ENCODE measurements at regions not wholly inside any gene's neighbourhood (a gene's known extent, or its start where the extent isn't known, plus 50 kb on each side); places are given as distances from the start of the nearest gene placed in this dataset.

DNA sequence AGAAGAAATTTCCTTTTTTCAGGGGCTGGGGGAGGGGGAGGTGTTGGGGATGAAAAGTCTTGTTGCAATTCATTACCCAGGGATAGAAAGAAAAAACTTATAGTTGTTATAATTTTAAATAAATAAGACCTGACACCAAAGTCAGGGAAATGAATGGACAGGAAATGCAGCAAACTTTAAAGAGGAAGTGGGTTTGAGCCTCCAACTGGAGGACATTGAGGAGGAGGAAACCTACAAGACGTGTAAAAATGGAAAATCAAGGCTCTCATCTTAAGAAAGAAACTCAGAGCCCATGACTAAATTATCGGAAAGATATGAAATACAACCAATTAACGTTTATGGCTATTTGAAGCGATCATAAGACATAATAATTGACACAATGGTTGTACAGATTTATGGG lies 54.4 kb downstream of the NIBAN1 start:
- no peak for DNase-seq

DNA sequence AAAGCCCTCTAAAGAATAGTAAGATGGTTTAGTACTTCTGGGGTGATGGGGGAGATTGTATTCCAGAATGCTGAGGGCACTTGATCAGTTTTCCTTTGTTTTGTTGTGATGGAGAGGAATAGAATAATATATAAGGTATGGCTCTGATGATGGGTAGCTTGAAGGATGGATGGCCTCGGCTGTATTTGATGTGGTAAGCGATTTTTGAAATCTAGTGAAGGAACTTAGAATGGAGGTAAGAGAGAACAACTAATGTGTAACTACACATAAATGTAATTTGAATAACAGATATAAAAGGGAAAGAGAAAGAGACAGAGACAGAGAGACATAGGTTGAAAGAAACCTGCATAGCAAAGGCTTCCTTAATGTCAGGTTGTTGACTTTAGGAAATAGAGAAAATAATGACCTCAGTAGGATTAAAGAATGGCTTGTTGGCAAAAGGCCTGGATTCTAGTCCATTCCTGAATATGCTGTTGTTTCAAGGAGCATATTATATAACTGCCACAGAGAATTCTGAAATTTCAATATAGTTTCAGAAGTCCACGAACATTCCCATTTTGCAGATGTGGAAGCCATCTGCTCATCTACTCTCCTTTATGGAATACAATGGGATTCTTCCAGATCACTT lies 58.7 kb downstream of the NIBAN1 start:
- DNase-seq: no peak

DNA sequence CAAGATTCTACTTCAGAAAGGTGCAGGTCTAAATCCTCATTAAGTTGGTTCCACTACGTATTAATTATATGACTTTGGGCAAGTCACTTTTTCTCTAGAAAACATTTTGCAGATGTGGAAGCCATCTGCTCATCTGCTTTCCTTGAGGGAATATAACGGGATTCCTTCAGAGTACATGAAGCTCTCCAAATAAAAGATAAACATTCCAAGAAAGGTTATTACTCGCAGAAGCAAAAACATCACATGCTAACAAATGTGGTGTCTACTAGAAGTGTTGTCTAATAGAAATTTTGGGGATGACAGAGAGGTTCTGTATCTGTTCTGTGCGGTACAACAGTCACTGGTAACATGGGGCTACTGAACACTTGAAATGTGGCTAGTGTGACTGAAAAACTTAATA lies 60.2 kb downstream of the NIBAN1 start:
- no peak for DNase-seq

DNA sequence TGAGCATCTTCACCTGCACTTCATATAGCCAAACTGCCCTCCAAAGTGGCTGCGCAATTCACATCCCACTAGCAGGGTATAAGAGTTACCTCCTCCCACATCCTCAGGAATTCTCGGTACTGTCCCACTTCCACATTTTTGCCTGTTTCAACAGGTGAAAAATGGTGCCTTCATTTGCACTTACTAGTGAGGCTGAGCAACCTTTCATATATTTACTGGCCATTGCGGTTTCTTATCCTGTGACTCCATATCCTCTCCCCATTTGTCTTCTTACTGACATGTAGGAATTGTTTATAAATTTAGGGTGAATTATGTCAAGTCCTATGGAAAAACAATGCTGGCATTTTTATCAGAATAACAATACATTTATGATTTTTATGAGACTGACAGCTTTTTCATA lies 61.9 kb downstream of the NIBAN1 start:
- DNase-seq: no peak

DNA sequence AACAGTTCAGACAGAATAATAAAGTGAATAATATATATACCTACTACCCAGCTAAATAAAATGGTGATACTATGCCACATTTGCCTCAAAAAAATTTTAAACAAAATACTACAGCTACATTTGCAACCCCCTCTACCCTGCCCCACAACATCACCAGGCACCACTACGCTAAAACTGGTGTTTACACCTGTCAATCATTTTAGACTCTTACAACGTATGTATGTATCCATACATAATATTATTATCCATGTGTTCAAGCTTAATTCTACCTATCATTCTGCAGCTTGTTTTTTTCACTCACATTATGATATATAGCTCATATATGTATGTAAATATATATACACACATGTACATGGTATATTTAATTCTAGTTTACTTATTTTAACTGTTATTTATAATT lies 62.5 kb downstream of the NIBAN1 start:
- DNase-seq: no peak

DNA sequence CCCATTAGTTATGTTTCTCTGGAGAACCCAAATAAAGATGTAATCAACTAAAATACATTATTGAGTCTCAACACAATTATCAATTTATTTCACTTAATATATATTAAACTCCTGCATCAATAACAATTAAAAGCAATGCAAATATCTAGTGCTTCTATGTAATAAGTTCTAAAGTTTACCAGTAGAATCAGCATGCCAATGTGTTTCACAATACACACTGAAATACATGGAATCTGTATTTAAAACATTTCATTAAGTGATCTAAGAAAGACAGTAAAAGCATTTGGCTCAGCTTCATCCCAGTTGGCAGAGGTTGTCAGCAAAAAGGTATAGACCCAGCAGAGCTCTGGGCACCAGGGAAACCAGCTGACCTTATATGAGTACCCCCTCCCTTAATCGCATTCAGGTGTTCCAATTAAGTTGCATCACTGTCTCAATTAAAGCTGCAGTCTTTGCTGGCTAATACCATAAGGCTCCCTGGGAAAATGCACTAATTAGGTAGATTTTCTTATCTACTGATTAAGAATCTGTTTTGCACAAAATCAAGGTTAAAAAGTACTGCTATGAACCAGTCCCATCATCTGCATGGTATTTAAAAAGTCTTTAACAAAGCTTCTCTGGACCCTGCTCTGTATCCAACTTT lies 63.1 kb downstream of the NIBAN1 start:
- DNase-seq: no peak

DNA sequence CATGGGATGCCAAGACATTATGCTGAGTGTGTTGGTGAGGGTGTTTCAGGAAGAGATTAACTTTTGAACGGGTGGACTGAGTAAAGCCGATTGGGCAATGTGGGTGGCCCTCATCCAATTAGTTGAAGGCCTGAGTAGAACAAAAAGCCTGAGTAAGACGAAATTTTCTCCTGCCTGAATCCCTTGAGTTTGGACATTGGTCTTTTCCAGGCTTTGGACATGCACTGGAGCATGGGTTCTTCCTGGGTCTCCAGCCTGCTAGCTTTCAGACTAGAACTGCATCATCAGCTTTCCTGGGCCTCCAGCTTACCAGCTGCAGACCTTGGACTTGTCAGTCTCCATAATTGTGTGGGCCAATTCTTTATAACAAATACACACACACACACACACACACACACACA lies 63.6 kb downstream of the NIBAN1 start:
- DNase-seq: no peak

DNA sequence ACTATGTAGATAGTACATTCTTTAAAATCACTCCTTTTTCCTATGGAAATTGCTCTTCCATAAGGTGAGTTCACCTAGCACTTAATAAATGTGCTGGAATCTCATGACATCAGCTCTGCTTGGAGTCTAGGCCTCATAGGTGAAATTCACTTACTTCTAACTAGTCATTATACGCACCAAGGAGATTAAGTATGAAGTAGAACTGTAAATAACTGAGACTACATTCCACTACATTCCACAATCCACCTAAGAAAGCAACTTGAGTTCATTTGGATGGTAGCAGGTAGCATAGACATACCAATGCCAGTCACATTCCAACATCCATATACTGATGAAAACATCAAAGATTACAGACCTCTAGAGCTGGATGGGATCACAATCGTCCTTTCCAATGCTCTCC lies 64.3 kb downstream of the NIBAN1 start:
- no peak for DNase-seq

DNA sequence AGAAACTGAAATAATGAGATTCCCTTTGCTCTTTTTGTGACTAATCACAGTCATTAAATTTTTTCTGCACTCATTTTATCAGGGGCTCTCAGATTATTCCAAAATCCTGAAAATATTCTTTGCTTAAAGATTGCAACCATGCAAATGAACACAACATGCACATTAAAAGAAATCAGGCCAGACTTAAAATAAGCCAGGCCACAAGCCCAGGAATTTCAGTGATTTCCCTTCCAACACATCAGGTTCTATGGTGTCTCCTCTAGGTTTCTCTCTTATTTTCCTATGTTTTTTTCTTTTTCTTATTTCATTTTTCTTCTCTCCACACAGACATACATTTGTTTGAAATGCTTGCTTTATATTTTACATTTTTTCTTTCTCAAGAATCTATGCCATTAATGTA lies 65.3 kb downstream of the NIBAN1 start:
- DNase-seq: no peak

DNA sequence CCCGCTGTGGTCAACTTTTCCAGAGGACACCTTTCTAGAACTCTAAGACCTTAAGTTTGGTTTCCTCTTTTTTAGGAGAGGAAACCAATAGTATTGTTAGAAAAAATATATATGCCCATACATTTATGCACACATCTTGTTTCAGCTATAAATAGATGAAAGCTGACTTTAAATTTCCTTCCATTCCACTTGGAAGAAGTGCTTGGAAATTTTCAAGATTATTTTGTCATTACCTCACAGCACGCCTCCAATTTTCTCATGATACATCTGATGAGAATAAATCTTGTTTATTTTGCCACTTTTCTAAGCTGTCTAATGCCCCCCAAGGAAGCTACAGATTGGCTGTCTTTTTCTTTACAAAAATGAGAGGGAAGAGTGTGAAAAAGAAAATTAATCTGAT lies 65.8 kb downstream of the NIBAN1 start:
- DNase-seq: no peak

DNA sequence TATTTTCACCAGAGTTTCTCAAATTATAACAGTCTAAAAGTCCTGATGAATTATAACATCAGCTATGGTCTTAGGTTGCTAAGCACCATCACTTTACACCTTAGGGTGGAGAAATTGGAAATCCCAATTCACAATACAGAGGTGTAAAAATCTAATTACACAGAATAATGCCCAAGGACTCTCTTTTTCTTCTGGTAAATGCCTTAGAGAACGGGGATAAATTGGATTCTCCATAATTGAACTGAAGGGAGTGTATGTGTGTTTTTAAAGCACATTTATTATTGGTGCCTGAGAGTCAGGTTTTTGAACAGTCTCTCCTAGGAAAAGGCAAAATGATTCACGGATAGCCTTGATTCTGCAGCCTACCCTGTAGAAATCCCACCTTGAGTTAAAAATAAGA lies 66.8 kb downstream of the NIBAN1 start:
- DNase-seq: no peak

DNA sequence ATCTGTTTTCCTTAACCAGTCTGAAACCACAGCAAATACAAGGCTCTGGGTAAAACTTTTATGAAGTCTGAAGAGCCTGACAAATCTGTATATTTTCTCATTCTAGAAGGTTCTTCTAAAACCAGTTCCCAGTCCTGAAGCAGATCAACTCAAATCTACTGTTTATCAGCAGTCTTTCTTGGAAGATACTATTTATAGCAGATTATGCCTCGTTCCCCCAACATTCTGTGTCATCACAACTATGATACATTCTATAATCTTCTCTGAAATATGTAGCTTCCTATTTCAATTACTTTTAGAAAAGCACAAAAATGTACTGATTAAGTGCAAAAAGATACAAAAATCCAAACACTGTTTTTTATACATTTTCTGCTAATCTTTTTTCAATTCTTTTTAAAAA lies 67.5 kb downstream of the NIBAN1 start:
- no peak for DNase-seq

DNA sequence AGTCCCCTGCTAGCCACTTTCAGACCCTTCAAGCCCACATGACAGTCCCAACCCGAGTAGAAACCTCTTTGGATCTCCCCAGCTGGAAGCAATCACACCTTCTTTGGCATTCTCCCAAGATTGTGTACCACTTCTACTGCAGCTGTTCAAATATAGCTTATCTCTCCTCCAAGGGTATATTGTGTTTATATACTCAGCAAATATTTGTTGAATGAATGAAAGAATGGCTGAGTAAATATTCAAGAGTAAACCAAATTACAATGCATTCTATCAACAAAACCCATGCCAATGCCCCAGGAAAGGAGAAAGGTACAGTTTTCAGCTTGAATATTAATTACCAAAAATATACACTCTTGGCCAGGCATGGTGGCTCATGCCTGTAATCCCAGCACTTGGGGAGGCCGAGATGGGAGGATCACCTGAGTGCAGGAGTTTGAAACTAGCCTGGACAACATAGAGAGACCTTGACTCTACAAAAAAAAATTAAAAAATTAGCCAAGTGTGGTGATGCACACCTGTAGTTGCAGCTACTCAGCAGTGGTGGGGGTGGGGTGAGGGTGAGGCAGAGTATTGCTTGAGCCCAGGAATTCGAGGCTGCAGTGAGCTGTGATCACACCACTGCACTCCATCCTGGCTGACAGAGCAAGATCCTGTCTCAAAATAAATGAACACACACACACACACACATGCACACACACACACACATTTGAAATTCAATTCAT lies 68.5 kb downstream of the NIBAN1 start:
- DNase-seq: peak; percentile 5

DNA sequence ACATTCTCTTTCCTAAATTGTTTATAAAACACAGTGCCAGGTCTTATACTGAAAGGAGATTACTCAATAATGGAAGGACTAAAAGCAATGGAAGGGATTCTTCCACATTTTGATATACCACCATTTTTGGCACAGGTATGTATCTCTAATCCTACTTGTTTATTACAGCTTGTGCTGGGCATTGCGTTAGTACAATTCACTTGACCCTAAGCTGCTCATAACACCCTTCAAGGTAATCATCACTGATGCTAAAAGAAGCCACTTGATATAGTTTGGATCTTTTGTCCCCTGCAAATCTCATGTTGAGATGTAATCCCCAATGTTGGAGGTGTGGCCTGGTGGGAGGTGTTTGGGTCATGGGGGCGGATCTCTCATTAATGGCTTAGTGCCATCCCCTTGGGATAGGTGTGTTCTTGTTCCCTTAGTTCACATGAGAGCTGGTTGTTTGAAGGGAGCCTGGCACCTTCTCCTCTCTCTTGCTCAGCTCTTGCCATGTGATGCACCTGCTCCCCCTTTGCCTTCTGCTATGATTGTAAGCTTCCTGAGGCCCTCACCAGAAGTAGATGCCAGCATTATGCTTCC lies 71.1 kb downstream of the NIBAN1 start:
- DNase-seq: no peak

DNA sequence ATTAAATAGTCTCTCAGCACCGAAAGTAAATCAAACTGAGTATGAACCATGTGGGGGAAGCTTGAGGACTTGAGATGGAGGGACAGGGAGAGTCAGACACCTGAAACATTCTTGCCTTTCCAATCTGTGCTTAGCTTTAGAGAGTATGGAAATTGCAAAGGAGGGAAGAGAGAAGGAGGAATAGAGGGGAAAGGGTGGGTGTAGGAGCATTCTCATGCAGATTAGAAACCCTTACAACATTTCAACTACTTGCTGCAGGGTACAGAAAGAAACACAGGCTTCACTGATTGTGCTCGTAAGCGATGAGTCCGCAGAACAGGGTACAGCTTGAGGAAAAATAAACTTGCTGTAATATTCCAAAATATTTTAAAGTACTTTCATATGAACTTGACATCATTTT lies 73.8 kb downstream of the NIBAN1 start:
- no peak for DNase-seq

DNA sequence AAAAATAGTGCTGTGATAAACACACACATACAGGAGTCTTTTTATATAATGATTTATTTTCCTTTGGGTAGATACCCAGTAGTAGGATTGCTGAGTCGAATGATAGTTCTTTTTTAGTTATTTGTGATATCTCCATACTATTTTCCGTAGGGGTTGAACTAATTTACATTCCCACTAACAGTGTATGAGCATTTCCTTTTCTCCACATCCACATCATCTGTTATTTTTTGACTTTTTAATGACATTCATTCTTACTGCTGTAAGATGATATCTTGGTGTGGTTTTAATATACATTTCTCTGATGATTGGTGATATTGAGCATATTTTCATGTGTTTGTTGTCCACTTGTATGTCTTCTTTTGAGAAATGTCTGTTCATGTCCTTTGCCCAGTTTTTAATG lies 78.3 kb downstream of the NIBAN1 start:
- DNase-seq: no peak

DNA sequence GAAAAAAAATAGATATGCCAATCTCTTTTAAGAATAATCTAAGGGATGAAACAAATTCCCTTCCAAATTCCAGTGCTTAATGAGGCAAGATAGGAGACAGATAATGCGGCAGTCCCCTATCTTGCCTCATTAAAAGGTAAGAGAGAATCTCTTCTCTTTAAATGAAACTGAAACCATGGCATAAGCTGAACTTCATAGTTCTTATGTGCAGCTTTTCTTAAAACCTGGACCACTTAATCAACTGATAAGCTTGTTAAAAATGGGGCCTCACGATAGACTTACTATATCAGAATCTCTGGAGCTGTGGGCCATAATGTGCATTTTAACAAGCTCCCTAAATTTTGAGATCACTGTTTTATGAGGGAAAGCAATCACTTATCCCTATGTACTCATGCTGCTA lies 79.2 kb downstream of the NIBAN1 start:
- no peak for DNase-seq

DNA sequence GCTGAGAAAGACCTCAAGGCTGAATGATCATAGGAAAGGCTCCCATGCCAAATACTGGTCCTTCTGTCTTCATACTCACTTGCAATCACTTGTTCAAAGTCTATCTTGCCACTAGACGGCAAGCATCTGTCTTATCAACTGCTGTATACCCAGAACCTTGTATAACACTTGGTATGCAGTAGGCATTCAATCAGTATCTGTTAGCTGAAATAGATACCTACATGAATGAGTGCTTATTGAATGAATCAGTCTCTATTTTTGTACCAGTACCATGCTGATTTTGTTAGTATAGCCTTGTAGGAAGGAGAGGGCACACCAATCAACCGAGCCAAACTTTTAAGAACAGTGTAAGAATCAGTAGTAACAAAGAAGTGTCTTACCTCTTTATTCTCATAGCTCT lies 80.6 kb downstream of the NIBAN1 start:
- DNase-seq: no peak

DNA sequence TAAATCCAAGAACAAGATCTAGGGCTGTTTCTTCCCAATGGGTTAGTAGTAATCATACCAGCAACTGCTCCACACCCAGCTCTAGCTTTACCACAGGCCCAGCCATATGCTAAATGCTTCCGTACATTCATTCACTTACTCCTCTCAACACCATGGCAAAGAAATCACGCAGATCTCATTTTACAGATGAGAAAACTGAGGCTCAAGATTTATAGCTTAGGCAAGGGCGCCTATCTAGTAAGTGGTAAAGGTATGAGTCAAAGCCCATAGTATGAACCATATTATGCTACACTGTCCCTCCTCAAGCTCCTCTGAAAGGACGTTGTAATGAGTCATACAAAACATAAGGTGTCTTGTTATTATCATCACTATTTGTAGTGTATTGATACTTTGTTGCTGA lies 82.2 kb downstream of the NIBAN1 start:
- DNase-seq: no peak

DNA sequence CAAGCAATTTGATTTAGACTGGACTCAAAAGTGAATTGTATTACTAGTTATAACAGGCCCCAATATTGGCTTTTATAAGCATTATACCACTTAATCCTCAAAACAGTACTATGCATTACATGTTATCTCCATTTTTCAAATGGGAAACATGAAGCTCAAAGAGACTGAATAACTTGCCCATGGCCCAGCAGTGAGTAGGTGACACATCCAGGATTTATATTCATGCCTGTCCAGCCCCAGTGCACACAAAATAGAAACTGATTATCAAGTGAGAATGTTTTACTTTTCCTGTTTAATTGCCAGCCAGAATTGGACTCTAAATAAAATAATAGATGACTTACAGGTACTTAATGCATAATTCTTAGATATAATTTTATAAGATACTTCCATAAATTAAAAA lies 82.9 kb downstream of the NIBAN1 start:
- no peak for DNase-seq

DNA sequence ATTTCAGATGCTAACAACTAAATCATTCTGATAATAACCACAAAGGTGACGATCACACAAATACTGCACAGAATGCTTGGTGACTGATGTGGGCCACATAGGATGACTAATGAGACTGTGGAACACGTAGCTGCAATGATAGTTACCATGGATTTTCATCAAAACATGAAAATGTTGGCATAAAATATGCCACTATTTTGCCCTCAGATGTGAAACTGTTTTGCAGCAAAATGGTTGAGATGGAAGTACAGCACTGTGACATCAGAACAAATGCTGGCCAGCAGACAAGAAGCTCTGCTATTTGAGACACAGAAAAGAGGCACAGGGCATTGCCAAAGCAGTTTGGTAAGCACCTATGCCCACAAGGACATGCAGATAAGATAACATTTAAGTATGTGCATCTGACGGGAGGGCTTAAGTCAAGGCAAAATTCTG lies 83.8 kb downstream of the NIBAN1 start:
- DNase-seq: no peak

DNA sequence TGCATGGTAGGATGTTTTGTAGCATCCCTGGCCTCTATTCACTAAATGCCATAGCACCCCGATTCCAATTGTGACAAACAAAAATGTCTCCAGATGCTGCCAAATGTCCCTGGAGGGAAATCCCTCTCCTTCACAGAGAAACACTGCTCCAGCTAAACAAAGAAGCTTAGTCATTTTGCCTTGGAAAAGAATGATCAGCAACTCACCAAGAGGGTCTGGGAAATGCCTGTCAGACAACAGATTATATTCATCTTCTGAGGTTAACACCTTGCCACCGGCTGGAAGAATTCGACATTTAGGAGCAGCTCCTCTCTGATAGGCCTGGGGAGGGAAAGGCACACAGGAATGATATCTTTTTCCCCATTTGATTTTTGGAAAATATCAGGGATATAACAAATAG lies 84.4 kb downstream of the NIBAN1 start:
- peak; percentile 26 for DNase-seq

DNA sequence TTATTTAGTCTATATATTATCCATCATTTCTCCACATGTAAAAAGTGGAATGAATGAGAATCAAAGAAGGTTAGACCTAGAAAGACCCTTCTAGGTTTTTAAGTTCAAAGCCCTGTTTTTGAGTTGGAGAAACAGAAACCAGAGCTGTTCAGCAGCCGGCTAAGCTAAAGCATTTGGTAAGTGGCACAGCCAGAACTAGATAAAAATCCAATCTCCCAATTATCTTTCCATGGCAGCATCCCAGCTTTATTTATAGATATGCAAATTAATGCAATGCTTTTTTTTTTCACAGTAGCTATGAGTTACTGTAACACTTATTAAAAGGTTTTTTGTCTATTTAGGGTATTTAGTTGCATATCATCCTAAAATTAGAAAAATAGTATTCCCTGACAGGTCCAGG lies 85.1 kb downstream of the NIBAN1 start:
- DNase-seq: no peak

DNA sequence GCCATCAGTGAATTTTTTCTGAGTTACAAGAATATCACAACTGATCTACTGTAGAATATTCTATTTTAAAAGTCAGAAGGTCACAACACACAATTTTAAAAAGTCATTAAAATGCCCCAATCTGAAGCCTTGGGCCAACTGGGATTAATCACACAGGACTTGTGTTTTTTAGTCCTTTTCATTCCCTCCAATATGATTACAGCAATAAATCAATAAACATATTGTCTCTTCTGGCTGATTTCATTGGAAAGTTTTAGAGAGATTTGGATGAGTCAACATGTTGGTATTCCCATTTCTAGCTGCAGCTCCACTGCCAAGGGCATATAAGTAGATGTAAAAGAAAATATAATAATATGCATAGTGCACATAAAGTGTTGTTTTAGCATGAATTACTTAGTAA lies 85.8 kb downstream of the NIBAN1 start:
- no peak for DNase-seq
